ENCODE measurements at regions not wholly inside any gene's neighbourhood (a gene's known extent, or its start where the extent isn't known, plus 50 kb on each side); places are given as distances from the start of the nearest gene placed in this dataset.
"Not testable (repeated sequence)": the region's sequence is repeated elsewhere in the genome, so short reads cannot be mapped to it uniquely, and the experiment has no call there.

GRCh38 chr5:124538931-124539330 lies 207.5 kb downstream of the ZNF608 start:
- DNase-seq = no peak

DNA sequence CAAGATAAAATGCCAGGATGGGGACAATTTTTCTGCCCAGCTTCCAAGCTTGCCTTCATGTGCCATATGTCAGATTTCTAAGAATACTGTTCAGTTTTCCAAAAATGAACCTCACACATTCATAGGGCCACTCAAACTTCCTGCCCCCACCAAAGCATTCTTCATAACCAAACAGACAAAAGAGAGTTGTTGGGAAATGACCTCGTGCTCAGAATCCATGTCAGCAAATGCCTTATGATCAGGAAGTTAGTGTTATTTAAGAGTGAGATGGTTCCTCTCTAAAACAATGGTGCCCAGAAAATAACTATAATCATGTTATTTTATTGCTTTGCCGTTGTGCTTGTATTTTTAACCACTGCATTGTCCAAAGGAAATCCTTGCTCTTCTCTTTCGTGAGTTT lies 208.2 kb downstream of the ZNF608 start:
- DNase-seq = no peak

DNA sequence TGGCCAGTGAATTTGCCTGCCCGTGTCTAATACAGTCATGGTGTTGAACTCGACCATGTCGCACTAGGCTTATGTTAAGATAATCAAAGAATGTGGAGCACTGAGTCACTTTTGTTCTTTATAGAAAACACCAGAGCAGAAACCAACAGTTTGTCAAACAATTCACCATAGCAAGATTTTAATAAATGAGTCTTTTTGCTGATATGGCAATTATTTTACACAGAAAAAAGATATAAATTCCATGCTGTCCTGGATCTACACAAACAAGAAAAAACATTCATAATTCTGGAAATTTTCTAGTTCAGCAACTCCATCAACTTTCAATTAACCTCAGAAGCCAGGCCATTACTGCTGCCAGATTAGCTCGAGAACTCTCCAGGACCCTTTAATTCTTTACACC lies 208.9 kb downstream of the ZNF608 start:
- DNase-seq = no peak

- DNase-seq = no peak
These were observed 209.3 kb downstream of the ZNF608 start for GRCh38 chr5:124537107-124537506.

DNA sequence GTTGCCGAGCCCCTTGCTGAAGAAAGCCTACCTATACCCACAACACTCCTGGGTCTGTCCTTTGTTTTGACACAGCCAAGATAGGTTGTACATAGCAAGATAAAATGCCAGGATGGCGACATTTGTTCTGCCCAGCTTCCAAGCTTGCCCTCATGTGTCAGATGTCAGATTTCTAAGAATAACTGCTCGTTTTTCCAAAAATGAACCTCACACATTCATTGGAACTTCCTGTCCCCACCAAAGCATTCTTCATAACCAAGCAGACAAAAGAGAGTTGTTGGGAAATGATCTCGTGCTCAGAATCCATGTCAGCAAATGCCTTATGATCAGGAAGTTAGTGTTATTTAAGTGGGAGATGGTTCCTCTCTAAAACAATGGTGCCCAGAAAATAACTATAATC lies 210.1 kb downstream of the ZNF608 start:
- DNase-seq = no peak

- DNase-seq = no peak
These were observed 215.5 kb downstream of the ZNF608 start for GRCh38 chr5:124530916-124531315.

- no peak for DNase-seq
These were observed 217.6 kb downstream of the ZNF608 start for GRCh38 chr5:124528838-124529237.

- DNase-seq = no peak
These were observed 219.0 kb downstream of the ZNF608 start for GRCh38 chr5:124527220-124527991.

GRCh38 chr5:124526079-124526478 lies 220.4 kb downstream of the ZNF608 start:
- not testable (repeated sequence) for DNase-seq

GRCh38 chr5:124524552-124525232 lies 221.7 kb downstream of the ZNF608 start:
- no peak for DNase-seq

DNA sequence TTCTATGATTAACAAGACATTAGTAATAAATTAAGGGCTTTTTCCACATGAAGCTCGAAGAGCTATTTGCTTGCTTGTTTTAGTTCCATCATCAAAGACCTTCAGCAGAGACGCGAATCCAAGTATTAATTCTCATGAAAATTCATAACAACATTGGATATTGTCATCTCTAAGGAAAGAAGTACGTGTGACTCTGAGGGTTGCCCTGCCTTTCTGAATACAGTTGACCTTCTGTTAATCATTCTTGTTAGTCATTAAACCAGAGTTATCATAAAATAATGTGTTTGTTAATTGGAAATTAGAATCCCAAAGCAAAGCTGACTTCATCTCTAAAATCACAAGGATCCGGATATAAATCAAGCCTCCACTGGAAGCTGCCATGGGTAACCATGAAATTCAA lies 222.5 kb downstream of the ZNF608 start:
- DNase-seq = no peak

- no peak for DNase-seq
These were observed 223.4 kb downstream of the ZNF608 start for GRCh38 chr5:124522992-124523391.

DNA sequence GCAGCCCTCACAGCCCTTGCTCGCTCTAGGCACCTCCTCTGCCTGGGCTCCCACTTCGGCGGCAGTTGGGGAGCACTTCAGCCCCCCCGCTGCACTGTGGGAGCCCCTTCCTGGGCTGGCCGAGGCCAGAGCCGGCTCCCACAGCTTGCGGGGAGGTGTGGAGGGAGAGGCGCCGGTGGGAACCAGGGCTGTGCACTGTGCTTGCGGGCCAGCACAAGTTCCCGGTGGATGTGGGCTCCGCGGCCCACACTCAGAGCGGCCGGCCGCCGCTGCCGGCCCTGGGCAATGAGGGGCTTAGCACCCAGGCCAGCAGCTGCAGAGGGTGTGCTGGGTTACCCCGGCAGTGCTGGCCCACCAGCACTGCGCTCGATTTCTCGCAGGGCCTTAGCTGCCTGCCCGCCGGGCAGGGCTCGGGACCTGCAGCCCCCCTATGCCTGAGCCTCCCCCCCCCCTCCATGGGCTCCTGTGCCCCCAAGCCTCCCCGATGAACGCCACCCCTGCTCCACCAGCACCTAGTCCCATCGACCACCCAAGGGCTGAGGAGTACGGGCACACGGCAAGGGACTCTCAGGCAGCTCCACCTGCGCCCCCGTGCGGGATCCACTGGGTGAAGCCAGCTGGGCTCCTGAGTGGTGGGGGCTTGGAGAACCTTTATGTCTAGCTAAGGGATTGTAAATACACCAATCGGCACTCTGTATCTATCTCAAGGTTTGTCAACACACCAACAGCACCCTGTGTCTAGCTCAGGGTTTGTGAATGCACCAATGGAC lies 224.8 kb downstream of the ZNF608 start:
- no peak for DNase-seq

- no peak for DNase-seq
These were observed 227.0 kb downstream of the ZNF608 start for GRCh38 chr5:124519396-124519795.

- no peak for DNase-seq
These were observed 229.9 kb downstream of the ZNF608 start for GRCh38 chr5:124516567-124516966.

DNA sequence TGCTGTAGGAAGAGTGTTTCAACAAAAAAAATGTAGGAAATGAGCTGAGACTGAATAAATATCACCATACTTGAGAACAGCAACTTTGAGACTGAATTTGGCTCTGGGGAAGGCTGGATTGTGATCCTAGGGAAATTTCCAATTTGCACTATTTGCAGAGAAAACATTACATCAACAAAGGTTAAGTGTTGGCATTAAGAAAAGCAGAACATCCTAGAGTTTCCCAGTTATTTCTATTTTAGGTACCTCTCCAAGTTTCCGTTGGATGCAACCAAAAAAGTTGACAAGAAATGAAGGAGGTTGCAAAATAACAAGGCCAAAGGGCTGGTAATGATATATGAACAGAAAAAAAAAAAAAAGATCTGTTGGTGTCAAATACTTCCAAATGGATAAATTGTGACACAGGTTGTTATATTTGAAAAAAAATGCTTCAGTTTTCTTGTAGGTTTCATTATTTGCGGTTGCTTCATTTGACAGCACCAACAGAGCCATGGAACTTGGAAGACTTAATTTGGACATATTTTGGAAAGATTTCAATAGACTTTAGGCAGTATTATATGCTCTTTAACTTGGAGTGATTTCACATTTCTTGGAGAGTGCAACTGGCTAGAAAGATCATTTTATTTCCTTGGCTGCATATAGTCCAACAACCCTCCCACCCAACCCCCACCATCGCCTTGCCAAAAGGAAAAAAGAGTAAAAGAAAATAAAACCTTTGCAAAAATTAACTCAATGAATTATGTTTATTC lies 230.8 kb downstream of the ZNF608 start:
- DNase-seq = no peak

DNA sequence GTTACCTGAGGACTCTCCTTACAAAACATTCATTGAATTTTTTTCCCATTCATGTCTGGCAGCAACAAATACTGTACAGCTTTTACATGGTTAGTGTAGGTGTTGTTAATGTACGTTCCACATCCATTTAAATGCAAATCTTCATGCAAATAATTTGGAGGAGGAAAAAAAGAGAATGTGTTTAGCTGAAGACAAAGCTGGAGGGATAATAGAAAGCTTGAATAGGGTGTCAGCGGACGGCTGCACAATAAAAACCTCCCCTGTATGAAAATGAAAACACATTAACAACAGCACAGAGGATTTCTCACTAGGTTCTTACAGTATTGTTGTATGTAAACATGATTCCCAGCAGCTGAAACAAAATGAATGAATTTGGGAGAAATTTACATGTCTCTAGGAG lies 231.5 kb downstream of the ZNF608 start:
- no peak for DNase-seq

- DNase-seq = no peak
These were observed 233.3 kb downstream of the ZNF608 start for GRCh38 chr5:124512952-124513632.

DNA sequence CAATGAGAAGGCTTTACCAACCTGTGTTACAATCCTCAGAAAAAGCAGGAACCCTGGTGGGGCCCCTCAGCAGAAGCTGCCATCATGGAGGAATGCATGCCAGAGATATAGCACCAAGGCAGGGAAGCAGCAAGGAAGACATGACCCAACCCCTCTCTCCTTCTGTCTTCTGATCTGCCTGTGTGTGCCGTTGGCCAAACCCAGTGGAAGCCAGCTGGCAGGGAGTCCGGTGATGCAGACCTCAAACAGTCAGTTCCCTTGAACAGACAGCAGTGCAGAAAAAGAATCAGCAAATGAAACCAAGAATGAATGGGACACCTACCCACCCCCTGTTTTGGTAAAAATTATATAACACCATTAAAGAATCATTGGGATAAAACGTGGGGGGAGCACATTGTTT lies 234.2 kb downstream of the ZNF608 start:
- no peak for DNase-seq

- DNase-seq = no peak
These were observed 234.6 kb downstream of the ZNF608 start for GRCh38 chr5:124511791-124512190.

DNA sequence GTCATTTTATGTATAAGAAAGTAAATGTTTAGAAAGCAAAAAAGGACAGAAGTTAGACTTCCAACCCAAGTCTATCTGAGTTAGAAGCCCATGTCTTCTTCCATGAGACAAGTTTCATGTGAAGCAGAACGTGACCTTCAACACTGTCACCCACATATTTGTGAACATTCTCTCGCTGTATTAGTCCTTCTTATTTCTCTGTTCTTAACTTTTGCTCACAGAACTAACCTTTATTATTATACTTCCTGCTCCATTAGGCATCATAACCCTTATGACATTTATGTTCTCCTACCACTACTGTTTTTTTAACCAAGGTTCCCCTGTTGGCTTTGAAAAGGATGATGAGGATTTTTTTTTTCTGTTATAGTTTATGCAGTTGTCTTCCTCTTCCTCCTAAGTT lies 238.8 kb downstream of the ZNF608 start:
- no peak for DNase-seq
